ENCODE measurements at regions not wholly inside any gene's neighbourhood (a gene's known extent, or its start where the extent isn't known, plus 50 kb on each side); places are given as distances from the start of the nearest gene placed in this dataset.
"Not testable (repeated sequence)": the region's sequence is repeated elsewhere in the genome, so short reads cannot be mapped to it uniquely, and the experiment has no call there.

- DNase-seq (ENCODE audit: low spot score) = no peak
- Histone ChIP-seq H3K27ac (peak overlapping the region in 1 of 2 donors; percentile 7), H3K4me1 (ENCODE audit: control insufficient read depth in 1 of 2, low read depth in 2 of 2) (peaks cover 13 to 78% of the 10 kb centered on the region in 2 donors), H3K4me3 (no peak overlapping the region), H3K27me3 (replicated peaks; ENCODE audit: insufficient read depth) (no peaks in the 10 kb centered on the region), H3K9me3 (no peaks in the 10 kb centered on the region), H3K36me3 (no peaks in the 10 kb centered on the region)
- ATAC-seq (ENCODE audit: insufficient number of reproducible peaks, low FRiP score, low read depth) = no peak
- TF ChIP-seq CTCF (IDR thresholded peaks at IDR 0.05) = no peak
Observed at GRCh38 chr10:51008346-51008745, 65.9 kb upstream of the PRKG1 start.

- peak; percentile 85 for TF ChIP-seq CTCF (IDR thresholded peaks at IDR 0.05)
- no peak overlapping the region for H3K4me3 ChIP-seq
- no peaks in the 10 kb centered on the region for H3K9me3 ChIP-seq
- no peaks in the 10 kb centered on the region for H3K27me3 ChIP-seq (replicated peaks; ENCODE audit: insufficient read depth)
- ATAC-seq (ENCODE audit: insufficient number of reproducible peaks, low FRiP score, low read depth) (no peak), DNase-seq (ENCODE audit: low spot score) (no peak)
- H3K4me1 ChIP-seq (ENCODE audit: control insufficient read depth in 1 of 2, low read depth in 2 of 2) = peaks cover 20 to 77% of the 10 kb centered on the region in 2 donors
- no peaks in the 10 kb centered on the region for H3K36me3 ChIP-seq
- H3K27ac ChIP-seq = no peak overlapping the region
Observed at GRCh38 chr10:51010977-51011376, 63.3 kb upstream of the PRKG1 start.

- ATAC-seq (ENCODE audit: insufficient number of reproducible peaks, low FRiP score, low read depth) (no peak), DNase-seq (ENCODE audit: low spot score) (no peak)
- H3K4me1 ChIP-seq (ENCODE audit: control insufficient read depth in 1 of 2, low read depth in 2 of 2) = peaks cover 21 to 71% of the 10 kb centered on the region in 2 donors
- H3K4me3 ChIP-seq = no peak overlapping the region
- no peaks in the 10 kb centered on the region for H3K9me3 ChIP-seq
- no peak for TF ChIP-seq CTCF (IDR thresholded peaks at IDR 0.05)
- H3K36me3 ChIP-seq = no peaks in the 10 kb centered on the region
- no peak overlapping the region for H3K27ac ChIP-seq
- H3K27me3 ChIP-seq (replicated peaks; ENCODE audit: insufficient read depth) = no peaks in the 10 kb centered on the region
Observed at GRCh38 chr10:51012073-51012472, 62.2 kb upstream of the PRKG1 start.

GRCh38 chr10:51014680-51015389 is 59.5 kb upstream of the PRKG1 start:
- H3K4me1 ChIP-seq (ENCODE audit: control insufficient read depth in 1 of 2, low read depth in 2 of 2) = peaks cover 22 to 68% of the 10 kb centered on the region in 2 donors
- no peak for TF ChIP-seq CTCF (IDR thresholded peaks at IDR 0.05)
- no peaks in the 10 kb centered on the region for H3K27me3 ChIP-seq (replicated peaks; ENCODE audit: insufficient read depth)
- peak overlapping the region; percentile 9 for H3K4me3 ChIP-seq
- ATAC-seq (ENCODE audit: insufficient number of reproducible peaks, low FRiP score, low read depth) (no peak), DNase-seq (ENCODE audit: low spot score) (no peak)
- H3K9me3 ChIP-seq = no peaks in the 10 kb centered on the region
- H3K36me3 ChIP-seq = no peaks in the 10 kb centered on the region
- H3K27ac ChIP-seq = peak overlapping the region; percentile 60 to 76

- not testable (repeated sequence) for H3K9me3 ChIP-seq; H3K27me3 ChIP-seq (replicated peaks; ENCODE audit: insufficient read depth); H3K36me3 ChIP-seq; ATAC-seq (ENCODE audit: insufficient number of reproducible peaks, low FRiP score, low read depth); DNase-seq (ENCODE audit: low spot score); H3K4me3 ChIP-seq
- peaks cover 27 to 71% of the 10 kb centered on the region in 2 donors for H3K4me1 ChIP-seq (ENCODE audit: control insufficient read depth in 1 of 2, low read depth in 2 of 2)
- H3K27ac ChIP-seq = peak overlapping the region; percentile 60 to 76
Observed at GRCh38 chr10:51015390-51015754, 58.9 kb upstream of the PRKG1 start.

- H3K27ac ChIP-seq = peak overlapping the region; percentile 79 to 83
- H3K4me3 ChIP-seq = no peak overlapping the region
- no peaks in the 10 kb centered on the region for H3K36me3 ChIP-seq
- H3K4me1 ChIP-seq (ENCODE audit: control insufficient read depth in 1 of 2, low read depth in 2 of 2) = peaks cover 56 to 77% of the 10 kb centered on the region in 2 donors
- H3K9me3 ChIP-seq = no peaks in the 10 kb centered on the region
- no peak for TF ChIP-seq CTCF (IDR thresholded peaks at IDR 0.05)
- ATAC-seq (ENCODE audit: insufficient number of reproducible peaks, low FRiP score, low read depth) (peak; percentile 39), DNase-seq (ENCODE audit: low spot score) (no peak)
- H3K27me3 ChIP-seq (replicated peaks; ENCODE audit: insufficient read depth) = no peaks in the 10 kb centered on the region
Observed at GRCh38 chr10:51020200-51020599, 54.1 kb upstream of the PRKG1 start.

All from thoracic aorta (tissue), 2 donors.